Testis (tissue), 2 donors: ENCODE measurements at regions not wholly inside any gene's neighbourhood (a gene's known extent, or its start where the extent isn't known, plus 50 kb on each side); places are given as distances from the start of the nearest gene placed in this dataset.

Experiments used
- DNase-seq: peaks from one replicate; pipeline ENCODE4 v3.0.0-alpha.2; 2019
- H3K27ac ChIP-seq, 2 donors: fragments of 200-600 bp; sonication (generic); one replicate each; pipeline ENCODE4 v1.5.1; 2019
- H3K27me3 ChIP-seq: fragments of 200-600 bp; sonication (generic); one replicate; pipeline ENCODE4 v1.5.1; 2019
- H3K36me3 ChIP-seq: fragments of 200-600 bp; sonication (generic); one replicate; pipeline ENCODE4 v1.5.1; 2017; ENCODE audit warnings: low read depth; ENCODE audit errors: missing control alignments
- H3K4me1 ChIP-seq: fragments of 200-600 bp; sonication (generic); one replicate; pipeline ENCODE4 v1.5.1; 2019
- H3K4me3 ChIP-seq, 2 donors: fragments of 200-600 bp; sonication (generic); one replicate each; pipeline ENCODE4 v1.5.1; 2017 to 2019
- H3K9me3 ChIP-seq: fragments of 200-600 bp; sonication (generic); one replicate; pipeline ENCODE4 v1.5.1; 2017
- POLR2A ChIP-seq: fragments of 450-650 bp; IDR thresholded peaks from one replicate; pipeline ENCODE4 v1.6.1; 2017; ENCODE audit warnings: antibody characterized with exemption, mild to moderate bottlenecking, moderate library complexity
- WGBS, 2 donors: methylation state at CpG; one replicate each; pipeline ENCODE4 v1.1.5; 2018; 5-methylcytosine and 5-hydroxymethylcytosine counted together
- intact Hi-C: fragments of 100-400 bp; cut with DNase I; formaldehyde crosslinking; loops from one replicate; pipeline ENCODE4 v1.15.1; 2023; ENCODE audit warnings: low total_unique reads
- TF ChIP-seq, protein P1 (sequence below), 3 experiments: fragments of 450-650 bp in 2 of 3; fragments of 200-600 bp in 1 of 3; sonication (generic) in 1 of 3; IDR thresholded peaks; one replicate each; pipeline ENCODE4 v1.5.1; 2016 to 2019; ENCODE audit warnings: antibody characterized with exemption in 3 of 3, mild to moderate bottlenecking in 2 of 3, moderate library complexity in 1 of 3

DNA sequence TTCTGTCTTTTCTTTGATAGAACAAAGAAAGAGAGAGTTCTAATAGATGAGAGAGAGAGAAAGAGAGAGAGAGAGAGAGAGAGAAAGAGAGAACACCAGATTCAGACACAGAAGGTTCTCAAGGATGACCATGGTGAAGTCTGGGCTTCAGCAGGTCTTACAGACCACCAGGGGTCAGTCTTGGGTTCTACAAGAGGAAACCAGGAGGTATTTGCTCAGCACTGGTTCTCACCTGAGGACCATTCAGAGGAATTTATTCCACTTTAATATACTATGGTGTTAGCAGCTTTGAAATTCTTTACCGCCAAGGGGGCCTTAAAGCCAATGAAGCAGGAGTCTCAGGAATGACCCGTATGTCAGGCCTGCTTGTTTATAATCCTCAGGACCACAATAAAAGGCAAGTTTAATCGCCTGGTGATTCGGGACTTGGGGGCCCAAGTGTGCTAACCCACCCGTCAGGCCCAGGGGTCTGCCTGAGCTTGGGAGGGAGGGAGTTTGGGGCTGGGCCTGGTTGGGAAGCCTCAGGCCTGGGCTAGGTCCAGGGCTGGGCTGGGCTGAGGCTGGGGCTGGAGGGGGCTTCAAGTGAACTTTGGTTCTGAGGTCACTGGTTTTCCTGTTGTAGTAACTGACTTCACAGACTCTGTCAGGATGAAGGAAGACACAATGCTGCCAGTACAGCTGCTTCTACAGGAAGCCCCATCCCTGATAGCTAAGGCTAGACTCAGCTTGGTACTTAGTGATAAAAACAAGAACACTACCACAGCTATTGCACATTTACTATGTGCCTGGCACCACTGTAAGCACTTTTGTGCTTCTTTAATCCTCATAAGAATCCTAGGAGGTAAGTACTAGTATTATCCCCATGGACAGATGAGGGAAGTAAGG lies 179.2 kb upstream of the ZBED5 start:
- Histone ChIP-seq H3K36me3 (no peaks in the 10 kb centered on the region), H3K4me3 (no peak overlapping the region), H3K4me1 (peaks cover 17% of the 10 kb centered on the region), H3K27me3 (no peaks in the 10 kb centered on the region), H3K27ac (no peak overlapping the region), H3K9me3 (no peaks in the 10 kb centered on the region)
- WGBS, 2 donors = 65 to 77% methylated on average over 5 of the region's 5 CpGs
- intact Hi-C loops = loop anchor here (5.0 kb wide), 1 partner anchor 750 kb away; no protein-coding TSS in a partner anchor
- TF ChIP-seq, protein P1, sequence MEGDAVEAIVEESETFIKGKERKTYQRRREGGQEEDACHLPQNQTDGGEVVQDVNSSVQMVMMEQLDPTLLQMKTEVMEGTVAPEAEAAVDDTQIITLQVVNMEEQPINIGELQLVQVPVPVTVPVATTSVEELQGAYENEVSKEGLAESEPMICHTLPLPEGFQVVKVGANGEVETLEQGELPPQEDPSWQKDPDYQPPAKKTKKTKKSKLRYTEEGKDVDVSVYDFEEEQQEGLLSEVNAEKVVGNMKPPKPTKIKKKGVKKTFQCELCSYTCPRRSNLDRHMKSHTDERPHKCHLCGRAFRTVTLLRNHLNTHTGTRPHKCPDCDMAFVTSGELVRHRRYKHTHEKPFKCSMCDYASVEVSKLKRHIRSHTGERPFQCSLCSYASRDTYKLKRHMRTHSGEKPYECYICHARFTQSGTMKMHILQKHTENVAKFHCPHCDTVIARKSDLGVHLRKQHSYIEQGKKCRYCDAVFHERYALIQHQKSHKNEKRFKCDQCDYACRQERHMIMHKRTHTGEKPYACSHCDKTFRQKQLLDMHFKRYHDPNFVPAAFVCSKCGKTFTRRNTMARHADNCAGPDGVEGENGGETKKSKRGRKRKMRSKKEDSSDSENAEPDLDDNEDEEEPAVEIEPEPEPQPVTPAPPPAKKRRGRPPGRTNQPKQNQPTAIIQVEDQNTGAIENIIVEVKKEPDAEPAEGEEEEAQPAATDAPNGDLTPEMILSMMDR (IDR thresholded peaks at IDR 0.05) = peak; percentile 39 to 56 (median 42)
- TF ChIP-seq POLR2A = no peak
- DNase-seq = peak; percentile 53

DNA sequence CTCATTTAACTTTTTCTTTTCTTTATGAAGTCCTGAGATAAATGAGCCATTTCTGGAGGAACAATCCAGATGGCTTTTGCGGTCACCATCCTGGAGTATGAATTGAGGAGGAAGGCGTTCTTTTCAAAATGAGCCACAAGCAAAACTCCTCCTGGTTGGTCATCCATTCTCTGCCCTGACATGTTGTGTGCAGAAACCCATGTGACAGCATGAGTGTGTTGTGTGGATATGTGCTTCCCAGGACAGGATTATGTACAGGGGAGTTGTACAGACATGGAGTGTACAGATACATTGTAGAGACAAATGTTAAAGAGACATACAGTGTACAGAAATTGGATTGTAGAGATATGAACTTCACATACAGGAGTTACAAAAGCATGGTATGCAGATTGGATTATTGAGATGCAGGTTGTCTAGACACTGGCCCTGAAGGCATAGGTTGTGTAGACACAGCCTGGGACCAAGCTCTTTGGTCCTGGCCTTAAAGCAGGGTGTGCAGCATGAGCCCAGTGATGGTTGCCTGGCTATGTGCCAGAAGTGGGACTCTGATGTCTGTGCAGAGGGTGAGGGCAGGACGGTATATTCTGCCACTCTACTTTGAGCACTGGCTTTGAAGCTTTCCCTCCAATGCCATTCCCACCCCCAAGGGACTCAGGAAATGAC lies 178.5 kb upstream of the ZBED5 start:
- no peak for DNase-seq
- no peak for TF ChIP-seq POLR2A
- TF ChIP-seq, protein P1 (IDR thresholded peaks at IDR 0.05) = no peak
- peaks cover 17% of the 10 kb centered on the region for H3K4me1 ChIP-seq
- intact Hi-C loops = loop anchor here (5.0 kb wide), 1 partner anchor 751 kb away; no protein-coding TSS in a partner anchor
- H3K9me3 ChIP-seq = no peaks in the 10 kb centered on the region
- 91 to 95% methylated on average over 3 of the region's 3 CpGs for WGBS, 2 donors
- no peak overlapping the region for H3K4me3 ChIP-seq
- H3K27ac ChIP-seq = no peak overlapping the region
- H3K27me3 ChIP-seq = no peaks in the 10 kb centered on the region
- no peaks in the 10 kb centered on the region for H3K36me3 ChIP-seq

DNA sequence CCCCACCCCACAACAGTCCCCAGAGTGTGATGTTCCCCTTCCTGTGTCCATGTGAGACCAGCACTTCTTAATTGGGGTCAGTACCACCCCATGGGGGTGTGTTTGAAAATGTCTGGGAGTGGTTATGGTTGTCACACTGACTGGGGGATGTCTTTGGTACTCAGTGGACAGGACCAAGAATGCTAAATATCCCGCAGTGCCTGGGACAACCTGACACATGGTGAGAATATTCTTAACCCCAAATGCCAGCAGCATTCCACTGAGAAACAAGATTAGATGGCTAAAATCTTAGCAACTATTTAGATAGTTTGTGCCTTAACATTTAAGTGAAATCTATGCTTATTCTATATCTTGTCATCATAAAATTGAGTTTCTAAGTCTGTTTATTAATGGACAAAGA lies 177.5 kb upstream of the ZBED5 start:
- H3K4me3 ChIP-seq = no peak overlapping the region
- 69 to 79% methylated on average over 1 of the region's 1 CpG for WGBS, 2 donors
- intact Hi-C loops = loop anchor here (5.0 kb wide), 1 partner anchor 752 kb away; no protein-coding TSS in a partner anchor
- no peak for TF ChIP-seq POLR2A
- TF ChIP-seq, protein P1 (IDR thresholded peaks at IDR 0.05) = no peak
- no peak overlapping the region for H3K27ac ChIP-seq
- no peaks in the 10 kb centered on the region for H3K36me3 ChIP-seq
- no peak for DNase-seq
- no peaks in the 10 kb centered on the region for H3K9me3 ChIP-seq
- H3K27me3 ChIP-seq = no peaks in the 10 kb centered on the region
- H3K4me1 ChIP-seq = peaks cover 17% of the 10 kb centered on the region

DNA sequence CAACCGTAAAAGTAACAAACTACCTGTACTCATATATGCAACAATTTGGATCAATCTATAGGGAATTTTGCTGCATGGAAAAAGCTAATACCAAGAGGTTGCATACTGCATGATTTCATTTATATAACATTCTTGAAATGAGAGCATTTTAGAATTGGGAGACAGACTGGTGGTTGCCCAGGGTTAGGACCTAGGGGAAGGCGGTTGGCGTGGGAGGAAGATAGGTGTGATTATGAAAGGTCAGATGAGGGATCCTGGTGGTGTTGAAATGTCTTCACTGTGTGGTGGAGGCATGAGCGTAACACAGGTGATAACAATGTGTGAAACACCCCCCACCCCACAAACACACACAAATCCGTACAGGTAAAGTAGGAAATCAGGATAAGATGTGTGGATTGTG lies 176.6 kb upstream of the ZBED5 start:
- H3K27me3 ChIP-seq = no peaks in the 10 kb centered on the region
- no peaks in the 10 kb centered on the region for H3K9me3 ChIP-seq
- 66 to 82% methylated on average over 5 of the region's 5 CpGs for WGBS, 2 donors
- no peak for DNase-seq
- no peaks in the 10 kb centered on the region for H3K36me3 ChIP-seq
- TF ChIP-seq, protein P1 (IDR thresholded peaks at IDR 0.05) = no peak
- no peak for TF ChIP-seq POLR2A
- intact Hi-C loops = no loop called here
- no peak overlapping the region for H3K4me3 ChIP-seq
- no peak overlapping the region for H3K27ac ChIP-seq
- H3K4me1 ChIP-seq = peaks cover 17% of the 10 kb centered on the region
